ENCODE measurements at regions not wholly inside any gene's neighbourhood (a gene's known extent, or its start where the extent isn't known, plus 50 kb on each side); places are given as distances from the start of the nearest gene placed in this dataset.
"Not testable (repeated sequence)": the region's sequence is repeated elsewhere in the genome, so short reads cannot be mapped to it uniquely, and the experiment has no call there.

DNA sequence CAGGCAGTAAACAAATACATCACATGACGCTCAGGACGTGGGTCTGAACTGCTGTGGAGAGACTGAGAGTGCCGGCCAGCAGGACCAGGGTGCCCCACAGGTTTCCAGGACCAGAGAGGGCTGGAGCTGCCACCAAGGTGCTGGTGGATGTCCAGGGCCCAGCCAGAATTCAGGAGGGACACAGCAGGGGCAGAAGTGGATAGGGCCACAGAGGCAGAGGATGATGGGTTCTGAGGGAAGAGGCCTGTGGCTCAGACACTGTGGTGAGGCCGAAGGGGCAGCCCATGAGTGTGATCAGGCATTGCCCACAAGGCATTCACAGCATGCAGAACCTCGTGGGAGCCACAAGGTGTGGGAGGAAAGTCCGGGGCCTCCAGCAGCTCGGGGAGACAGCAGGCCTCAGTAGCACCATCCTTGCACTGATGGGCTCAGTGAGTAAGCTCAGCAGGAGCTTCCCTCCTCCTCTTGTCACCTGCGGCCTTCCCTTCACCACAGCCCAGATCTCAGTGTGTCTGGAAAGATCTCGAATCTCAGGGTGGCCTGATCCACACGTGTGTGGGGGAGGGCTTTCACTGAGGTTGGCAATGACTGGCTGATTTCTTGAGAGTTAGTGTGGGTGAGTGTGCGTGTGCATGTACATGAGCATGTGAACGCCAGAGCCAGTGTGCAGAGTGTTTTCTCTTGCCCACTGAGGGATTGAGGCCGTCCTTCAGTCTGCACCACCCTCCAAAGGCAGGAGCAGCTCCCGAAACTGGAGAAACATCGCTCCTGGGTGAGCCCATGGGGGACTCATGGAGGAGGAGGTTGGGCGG lies 181.8 kb upstream of the RAB6C start:
- no peak for DNase-seq

DNA sequence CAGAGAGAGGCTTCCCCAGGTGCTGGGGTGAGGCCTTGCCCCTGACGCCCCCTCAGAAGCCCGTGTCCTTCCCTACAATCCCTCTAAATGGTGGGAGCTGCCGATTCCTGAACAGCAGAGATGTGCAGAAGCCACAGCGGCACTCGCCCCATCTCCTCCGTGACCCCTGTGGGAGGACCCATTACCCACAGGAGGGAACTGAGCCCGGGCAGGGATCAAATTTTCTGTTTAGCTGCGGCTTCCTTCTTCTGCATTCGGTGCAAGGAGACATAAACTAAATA lies 181.2 kb upstream of the RAB6C start:
- no peak for DNase-seq

DNA sequence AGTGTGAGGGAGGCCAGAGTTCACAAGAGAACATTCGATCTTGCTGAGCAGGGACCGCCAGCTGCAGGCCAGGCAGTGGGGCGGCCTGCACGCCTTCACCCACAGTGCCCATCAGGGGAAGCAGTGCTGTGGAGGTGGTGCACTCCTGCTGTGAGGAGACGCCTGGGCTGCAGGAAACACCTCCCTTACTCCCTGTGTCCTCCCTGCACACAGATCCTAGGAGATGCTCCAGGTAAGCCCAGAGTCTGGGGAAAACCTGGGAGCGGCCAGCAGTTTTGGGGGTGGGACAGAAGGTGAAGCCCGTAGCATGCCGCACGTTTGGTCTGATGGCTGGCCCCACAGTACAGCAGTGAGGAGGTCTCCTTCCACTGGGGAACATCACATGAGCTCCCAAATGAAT lies 180.8 kb upstream of the RAB6C start:
- no peak for DNase-seq

DNA sequence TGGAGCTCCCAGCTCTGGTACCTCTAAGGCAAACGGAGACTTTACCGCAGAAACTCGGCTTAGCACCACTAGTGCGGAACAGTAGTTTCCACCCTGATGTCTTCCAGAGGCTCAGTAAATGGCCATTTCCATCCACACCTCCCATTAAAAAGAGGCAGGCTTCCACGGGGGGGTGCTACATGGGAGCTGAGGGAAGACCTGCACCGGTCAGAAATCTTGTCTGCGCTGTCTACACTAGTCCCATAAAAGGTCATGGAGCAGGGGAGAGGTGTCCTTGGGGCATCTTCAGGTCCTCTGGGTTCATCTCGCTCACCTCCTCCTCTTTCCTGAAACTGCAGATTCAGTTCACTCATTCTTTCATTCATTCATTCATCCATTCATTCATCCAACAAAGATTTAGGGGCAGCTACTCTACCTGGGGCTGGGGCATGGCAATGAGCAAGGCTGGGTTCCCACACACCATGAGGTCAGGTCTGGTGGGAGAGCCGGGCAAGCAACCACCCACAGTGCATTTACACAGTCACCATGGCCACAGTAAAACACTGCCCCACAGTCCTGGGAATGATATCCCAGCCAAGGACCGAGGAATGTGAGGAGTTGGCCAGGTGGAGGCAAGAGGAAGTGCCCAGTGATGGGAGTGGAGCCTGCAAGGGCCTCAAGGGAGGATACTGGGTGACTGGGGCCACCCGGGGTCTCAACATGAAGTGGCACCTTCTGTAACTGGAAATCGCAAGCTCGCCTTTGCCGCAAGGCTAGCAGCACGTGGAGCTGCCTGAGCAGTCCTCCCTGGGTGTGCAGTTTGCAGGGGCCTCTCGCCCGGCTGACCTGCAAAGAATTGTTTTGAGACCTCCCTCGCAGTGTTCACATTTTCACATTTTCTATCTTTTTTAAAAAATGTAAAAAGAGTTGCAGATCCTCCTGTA lies 180.2 kb upstream of the RAB6C start:
- DNase-seq = no peak

DNA sequence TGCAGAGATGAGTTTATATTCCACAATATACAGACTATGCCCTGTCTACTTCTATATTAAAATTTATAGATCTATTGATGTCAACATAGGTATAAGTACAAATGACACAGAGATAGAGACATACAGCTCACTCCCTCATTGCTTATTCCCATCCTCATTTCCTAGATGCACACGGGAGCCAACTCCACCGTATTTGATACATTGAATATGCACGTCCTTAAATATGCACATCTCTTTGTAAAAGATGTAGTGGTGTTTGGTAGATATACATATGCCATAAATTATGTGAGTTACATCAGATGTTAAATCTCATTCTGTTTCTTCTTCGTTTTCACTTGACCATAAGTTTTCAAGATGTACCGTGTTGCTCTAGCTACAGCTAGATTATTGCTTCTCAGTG lies 179.2 kb upstream of the RAB6C start:
- DNase-seq = no peak

DNA sequence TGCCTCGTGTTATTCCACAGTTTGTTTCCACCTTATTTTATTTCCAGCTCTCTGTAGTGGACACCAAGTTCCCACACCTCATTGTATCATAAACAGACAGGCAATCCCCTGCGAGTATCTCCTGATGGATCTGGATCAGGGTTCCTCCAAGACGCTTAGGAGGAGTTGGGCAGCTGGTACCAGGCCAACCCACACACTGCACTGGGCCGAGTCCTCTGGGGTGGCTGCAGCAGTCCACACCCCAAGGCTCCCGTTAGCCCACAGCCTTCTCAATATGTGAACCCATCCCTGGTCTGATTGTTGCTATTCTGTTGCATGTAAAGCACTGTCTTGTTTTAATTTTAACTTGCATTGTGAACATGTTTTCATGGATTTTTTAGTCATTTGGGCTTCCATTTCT lies 178.8 kb upstream of the RAB6C start:
- DNase-seq = no peak

DNA sequence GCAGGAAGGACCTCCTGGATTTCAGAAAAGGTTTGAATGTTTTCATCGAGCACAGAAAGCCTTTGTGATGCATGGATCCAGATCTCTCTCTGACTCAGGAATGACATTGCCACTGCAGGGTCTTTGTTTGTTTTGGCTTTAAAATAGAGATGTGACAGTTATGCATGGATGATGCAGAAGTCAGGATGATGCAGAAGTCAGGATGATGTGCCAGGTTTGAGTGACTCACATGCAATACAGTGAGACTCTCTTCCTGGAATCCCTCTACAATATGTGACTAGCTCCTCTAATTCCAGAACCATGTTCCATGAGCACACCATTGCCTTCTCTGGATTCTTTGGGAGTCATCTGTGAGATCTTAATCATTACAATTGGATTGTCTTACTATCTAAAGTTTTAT lies 177.9 kb upstream of the RAB6C start:
- DNase-seq = no peak

DNA sequence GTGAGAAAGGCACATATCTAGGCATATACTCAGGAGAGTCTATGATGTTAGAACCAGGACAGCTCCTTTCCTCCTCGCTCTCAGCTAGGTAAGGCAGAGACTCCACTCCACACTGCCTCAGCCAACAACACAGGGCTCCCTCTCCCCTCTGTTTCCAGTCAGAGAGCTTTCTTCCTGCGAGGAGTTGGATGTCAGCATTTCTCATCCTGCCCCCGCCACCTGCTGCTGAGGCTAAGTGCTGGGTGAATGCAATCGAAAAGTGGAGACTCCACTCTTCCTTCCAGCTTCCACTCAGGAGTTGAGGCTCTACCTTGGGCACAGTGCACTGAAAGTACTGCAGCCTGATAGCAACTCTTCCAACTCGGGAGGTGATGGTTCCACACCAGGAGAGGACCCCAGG lies 177.2 kb upstream of the RAB6C start:
- no peak for DNase-seq

DNA sequence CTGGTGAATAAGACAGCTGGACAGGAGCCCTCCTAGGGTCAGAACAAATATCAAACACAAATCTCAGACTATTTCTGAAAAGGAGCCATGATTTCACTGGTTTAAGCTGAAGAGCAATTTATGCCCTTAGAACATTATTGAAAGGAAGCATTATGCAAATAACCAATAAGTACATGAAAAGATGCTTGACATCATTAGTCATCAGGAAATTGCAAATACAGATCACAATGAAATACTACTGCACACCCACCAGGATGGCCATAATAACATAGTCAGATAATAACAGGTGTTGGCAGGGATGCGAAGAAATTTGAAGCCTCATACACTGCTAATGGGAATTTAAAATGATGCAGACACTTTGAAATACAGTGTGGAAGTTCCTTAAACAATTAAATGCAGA lies 176.4 kb upstream of the RAB6C start:
- DNase-seq = no peak

DNA sequence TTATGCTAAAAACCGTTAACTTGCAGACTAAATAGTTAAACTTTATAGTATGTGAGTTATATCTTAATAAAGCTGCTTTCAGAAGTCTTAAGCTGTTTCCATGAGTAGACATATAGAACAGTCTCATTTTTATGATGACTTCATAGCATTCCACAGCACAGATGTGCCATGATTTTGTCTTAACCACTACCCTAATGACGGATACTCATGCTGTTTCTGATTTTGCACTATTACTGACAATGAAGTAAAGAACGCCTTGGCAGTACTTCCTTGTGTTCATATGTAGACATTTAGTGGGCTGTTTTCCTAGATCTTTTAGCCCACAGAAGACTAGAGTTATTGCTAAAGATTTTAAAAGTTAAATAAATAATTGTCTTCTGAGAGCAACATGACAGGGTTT lies 175.6 kb upstream of the RAB6C start:
- no peak for DNase-seq

DNA sequence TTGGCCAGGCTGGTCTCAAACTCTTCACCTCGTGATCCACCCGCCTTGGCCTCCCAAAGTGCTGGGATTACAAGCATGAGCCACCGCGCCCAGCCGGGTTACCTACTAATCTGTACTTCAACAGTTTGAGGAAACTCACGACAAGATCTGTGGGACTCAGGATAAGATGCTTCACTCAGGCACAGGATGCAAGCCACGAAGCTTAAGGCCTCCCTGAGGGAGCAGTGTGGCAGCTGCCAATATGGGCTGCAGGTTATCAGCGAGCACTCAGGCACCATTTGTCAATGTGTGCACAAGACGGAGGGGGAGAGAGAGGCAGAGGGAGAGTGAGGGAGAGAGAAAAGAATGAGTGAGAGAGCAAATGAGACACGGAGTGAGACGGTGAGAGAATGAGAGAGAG lies 173.6 kb upstream of the RAB6C start:
- no peak for DNase-seq

DNA sequence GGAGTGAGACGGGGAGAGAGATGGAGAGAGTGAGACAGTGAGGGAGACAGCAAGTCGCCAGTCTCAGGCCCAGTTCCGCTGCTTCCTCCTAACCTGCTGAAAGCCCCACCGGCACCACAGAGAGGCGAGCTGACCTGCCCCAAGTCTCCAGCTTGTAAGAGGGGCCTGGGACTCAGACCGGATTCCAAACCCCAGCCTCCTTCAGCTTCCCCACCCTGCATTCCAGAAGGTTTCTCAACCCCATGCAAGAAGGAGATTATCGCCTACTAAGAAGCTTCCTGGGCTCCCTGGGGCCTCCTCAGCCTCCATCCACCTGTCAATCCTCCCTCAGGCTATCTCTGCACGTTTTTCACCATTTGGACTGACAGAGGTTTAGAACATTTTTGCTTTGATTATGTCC lies 173.1 kb upstream of the RAB6C start:
- DNase-seq = peak; percentile 38

DNA sequence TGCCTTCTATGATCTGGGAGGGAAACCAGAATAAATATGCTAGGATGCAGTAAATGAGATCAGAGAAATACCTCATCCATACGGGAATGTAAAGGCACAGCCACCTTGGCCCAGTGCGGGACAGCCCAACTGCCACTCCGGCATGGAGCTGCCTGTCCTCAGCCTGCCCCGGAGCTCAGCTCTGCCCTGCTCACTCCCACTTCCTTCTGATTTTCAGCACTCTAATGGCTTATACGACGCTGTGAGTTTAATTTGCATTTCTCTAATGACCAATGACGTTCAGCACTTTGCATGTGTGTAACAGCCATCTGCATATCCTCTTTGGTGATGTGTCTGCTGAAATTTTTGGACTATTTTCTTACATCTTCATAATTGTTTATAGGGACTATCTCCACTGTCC lies 172.5 kb upstream of the RAB6C start:
- no peak for DNase-seq

DNA sequence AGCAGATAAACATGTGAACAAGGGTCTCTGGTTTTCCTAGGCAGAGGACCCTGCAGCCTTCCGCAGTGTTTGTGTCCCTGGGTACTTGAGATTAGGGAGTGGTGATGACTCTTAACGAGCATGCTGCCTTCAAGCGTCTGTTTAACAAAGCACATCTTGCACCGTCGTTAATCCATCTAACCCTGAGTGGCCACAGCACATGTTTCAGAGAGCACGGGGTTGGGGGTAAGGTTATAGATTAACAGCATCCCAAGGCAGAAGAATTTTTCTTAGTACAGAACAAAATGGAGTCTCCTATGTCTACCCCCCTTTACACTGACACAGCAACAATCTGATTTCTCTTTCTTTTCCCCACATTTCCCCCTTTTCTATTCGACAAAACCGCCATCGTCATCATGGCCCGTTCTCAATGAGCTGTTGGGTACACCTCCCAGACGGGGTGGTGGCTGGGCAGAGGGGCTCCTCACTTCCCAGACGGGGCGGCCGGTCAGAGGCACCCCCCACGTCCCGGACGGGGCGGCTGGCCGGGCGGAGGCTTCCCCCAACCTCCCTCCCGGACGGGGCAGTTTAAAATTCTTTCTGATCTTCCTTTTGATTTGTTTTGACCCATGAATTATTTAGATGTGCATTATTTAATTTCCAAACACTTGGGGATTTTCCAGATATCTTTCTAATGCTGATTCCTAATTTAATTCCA lies 171.7 kb upstream of the RAB6C start:
- not testable (repeated sequence) for DNase-seq

DNA sequence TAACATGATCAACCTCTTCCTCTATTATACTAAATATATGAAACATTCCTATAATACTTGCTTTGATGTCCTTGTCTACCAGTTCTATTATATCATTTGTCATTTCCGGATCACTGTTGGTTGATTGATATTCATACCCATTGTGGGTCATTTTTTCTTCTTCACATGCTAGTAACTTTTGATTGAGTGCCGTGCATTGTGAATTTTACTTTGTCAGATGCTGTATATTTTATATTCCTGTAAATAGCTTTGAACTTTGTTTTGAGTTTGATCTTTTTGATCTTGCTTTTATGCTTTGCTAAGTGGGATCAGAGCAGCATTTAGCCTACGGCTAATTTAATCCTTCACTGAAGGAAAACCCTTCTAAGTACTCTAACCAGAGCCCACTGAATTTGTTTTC lies 168.9 kb upstream of the RAB6C start:
- DNase-seq = no peak

DNA sequence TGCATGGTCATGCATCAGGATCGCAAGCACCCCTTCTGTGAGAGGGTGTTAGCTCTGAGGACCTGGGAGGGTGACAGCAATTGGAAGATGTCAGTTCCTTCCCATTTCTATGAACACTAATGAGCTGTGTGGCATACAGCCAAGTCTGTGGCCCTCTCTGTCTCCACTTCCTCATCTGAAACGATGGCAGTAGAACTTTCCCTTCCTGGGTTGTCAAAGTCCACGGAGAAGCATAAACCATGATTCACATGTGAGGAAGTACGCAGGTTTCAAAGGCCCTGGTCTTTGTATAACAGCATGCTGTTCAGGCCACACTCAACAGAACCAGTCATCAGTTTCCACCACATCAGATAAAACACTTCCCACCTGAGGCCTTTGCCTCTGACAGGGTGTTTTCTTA lies 167.4 kb upstream of the RAB6C start:
- no peak for DNase-seq

DNA sequence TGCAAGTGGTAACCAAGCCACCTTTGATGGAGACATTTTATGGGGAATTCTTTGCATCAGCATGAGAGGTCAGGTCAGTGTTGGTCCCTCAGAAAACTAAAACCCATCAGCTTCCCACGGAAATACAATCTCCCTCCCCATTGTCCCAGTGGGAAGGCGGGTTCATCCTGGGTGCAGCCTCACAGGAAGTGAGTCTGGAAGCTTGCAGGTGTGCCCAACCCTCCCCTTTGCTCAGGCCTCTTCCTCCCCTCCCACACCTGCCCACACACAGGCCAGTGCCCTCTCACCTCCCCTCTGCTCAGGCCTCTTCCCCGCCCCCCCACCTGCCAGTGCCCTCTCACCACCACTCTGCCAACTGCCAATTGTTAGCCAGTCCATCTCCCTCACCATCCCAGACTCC lies 166.8 kb upstream of the RAB6C start:
- no peak for DNase-seq

DNA sequence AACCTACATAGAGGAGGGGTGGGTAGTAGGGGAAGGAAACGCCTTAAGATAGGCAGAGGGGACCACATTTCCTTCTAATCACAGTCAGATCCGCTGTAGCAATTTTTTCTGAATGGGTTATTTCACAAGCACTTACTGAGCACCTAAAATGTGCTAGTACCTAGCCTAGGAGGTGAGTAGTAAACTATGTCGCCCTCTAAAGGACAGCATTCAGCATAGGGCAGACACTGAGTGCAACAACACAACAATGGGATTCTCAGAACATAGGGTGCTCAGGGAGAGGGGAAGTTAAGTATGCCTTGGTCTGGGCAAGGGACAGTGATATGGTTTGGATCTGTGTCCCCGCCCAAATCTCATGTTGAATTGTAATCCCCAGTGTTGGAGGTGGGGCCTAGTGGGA lies 166.1 kb upstream of the RAB6C start:
- no peak for DNase-seq

DNA sequence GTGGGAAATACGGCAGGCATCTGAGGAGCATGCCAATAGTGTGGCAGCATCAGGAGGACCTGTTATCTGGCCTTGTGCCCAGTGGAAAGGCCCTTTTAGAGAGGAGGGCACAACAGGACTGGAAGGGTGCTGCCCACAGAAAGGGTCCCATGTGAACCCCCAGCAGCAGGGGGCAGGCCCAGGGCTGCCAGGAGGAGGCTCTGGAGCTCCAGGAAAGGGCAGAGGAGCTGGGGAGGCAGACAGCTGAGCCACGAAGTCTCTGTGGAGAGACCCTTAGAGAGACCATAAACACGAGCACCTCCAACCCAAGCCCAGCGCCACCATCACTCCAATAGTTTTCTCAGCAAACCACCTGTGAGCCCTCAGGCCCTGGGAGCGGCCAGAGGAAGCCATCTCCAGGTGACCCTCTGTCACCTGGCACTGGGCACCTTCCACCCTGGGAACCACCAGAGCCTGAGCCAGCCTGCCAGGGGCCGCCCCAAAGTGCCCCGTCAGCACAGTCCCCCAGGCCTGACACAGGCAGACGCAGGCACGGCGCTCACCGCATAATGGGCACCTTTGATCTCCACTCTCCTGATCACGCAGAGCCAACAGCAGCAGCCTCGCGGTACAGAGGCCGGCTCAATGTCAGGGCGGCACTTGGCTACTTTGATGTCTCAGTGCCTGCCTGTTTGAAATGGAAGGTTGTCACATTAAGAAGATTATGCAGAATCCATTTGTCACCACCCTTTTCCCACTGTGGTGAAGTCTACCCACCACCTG lies 162.5 kb upstream of the RAB6C start:
- DNase-seq = no peak

DNA sequence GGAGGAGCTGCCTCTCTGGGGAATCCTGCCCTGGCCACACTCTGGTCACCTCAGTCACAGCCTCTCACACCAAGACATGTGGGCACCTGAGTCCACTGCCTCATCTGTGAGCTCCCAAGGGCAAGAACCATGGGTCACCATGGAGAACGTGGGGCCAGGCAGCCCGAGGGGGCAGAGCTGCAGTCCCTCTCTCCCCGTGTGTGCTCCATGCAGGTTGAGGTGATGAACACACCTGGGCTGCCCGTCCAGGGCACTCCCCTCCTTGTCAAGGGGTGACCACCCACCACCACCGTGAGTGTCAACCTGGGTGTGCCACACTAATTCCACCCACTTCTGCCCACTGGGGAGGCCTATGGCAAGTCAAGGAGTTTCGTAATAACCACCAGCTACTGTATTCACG lies 159.6 kb upstream of the RAB6C start:
- DNase-seq = no peak

DNA sequence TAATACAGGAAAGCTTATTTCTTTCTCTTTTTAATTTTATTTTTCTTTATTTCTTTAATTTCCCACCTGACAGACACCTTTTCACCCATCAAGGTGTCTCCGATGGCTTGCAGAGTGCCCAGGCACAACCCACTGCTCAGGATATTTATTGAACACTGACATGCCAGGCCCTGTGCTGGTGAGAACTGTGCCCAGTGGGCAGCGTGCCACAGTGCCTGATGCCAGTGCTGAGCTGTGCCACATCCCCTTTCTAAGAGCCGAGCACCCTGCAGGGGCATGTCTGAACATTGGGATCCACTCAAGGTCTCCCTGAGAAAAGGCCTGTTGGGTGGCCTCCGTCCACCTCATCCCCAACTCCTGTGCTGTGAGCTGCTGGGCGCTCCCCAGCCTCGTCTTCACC lies 158.6 kb upstream of the RAB6C start:
- no peak for DNase-seq

DNA sequence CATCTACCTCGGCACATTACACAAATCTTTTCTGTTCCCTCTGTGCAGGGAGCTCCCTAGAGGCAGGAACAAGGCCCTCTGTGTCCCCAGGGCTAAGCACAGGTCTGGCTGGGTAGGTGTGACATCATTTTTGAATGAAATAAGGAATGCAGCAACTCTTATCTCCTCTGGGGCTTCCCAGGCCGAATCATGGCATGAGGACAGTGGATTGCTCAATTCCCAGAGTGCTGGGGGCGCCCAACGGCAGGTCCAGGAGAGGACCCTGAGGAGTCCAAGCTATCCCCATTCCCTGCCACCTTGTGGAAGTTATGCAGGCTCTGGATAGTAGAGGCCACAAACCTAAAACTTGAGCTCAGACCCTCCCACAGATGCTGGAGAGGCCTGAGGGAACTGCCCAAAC lies 158.0 kb upstream of the RAB6C start:
- DNase-seq = no peak

DNA sequence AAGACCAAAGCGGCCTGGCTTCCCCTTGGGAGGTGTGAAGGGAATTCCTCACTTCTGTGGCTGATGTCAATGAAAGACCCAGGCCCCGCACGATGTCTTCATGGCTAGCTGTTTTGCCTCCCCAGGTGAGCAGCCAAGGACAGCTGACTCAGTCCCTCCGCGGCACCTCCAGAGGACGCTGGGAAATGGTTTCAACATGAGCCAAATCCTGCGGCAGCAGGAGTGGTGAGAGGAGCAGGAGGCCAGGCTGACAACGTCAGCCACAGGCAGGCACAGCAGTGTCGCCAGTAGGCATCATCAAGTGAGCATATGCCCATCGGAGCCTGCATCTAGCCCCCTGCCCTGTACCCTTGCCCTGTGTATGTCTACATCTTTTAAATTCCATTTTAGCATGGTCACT lies 156.4 kb upstream of the RAB6C start:
- DNase-seq = no peak
